IMR-90 (cell line): ENCODE measurements at regions not wholly inside any gene's neighbourhood (a gene's known extent, or its start where the extent isn't known, plus 50 kb on each side); places are given as distances from the start of the nearest gene placed in this dataset.

ENCODE experiments used
- ATAC-seq: fragments of 200-7000 bp; cut with Tn5 transposase; 2 replicates; pipeline ENCODE4 v1.9.1; 2020; ENCODE audit warnings: low read depth, mild to moderate bottlenecking, moderate library complexity
- BruUV-seq: library from RNA; stranded (reverse); fragments of 400-500 nt; replicated peaks from 2 replicates; lab custom pipeline; 2021; lab: Mats Ljungman, UMichigan
- CTCF ChIA-PET: fragments of 300-600 bp; formaldehyde crosslinking; extraction: SDS; loops from one replicate; lab custom pipeline; 2021; ENCODE audit warnings: antibody characterized with exemption; lab: Yijun Ruan, JAX
- POLR2A ChIA-PET: fragments of 300-600 bp; sonication (Branson Sonifier 250); formaldehyde crosslinking; loops from one replicate; lab custom pipeline; 2022; ENCODE audit warnings: antibody characterized with exemption; ENCODE audit not compliant: unreplicated experiment; lab: Charles Lee
- DNase-seq: peaks from one replicate; pipeline ENCODE4 v3.0.0; 2013
- H2AFZ ChIP-seq: replicated peaks from 2 replicates; pipeline ENCODE3; 2013; ENCODE audit warnings: low read length, mild to moderate bottlenecking; ENCODE audit not compliant: poor library complexity
- H2AK5ac ChIP-seq: 2 replicates; pipeline ENCODE4 v1.6.1; 2013; ENCODE audit warnings: low read depth, low read length, inconsistent platforms
- H2AK9ac ChIP-seq: replicated peaks from 2 replicates; pipeline ENCODE3; 2013; ENCODE audit warnings: mild to moderate bottlenecking, low read depth, low read length, moderate library complexity; ENCODE audit not compliant: poor library complexity
- H2BK120ac ChIP-seq: 2 replicates; pipeline ENCODE4 v1.6.1; 2013; ENCODE audit warnings: low read depth, low read length, inconsistent platforms
- H2BK15ac ChIP-seq: 3 replicates; pipeline ENCODE4 v1.6.1; 2013; ENCODE audit warnings: low read depth, low read length, inconsistent platforms
- H2BK20ac ChIP-seq: 2 replicates; pipeline ENCODE4 v1.6.1; 2013; ENCODE audit warnings: low read depth, mild to moderate bottlenecking, inconsistent platforms, low read length, moderate library complexity
- H2BK5ac ChIP-seq: 2 replicates; pipeline ENCODE4 v1.6.1; 2013; ENCODE audit warnings: mild to moderate bottlenecking, low read depth, low read length, inconsistent platforms; ENCODE audit not compliant: poor library complexity, severe bottlenecking
- H3K14ac ChIP-seq: replicated peaks from 2 replicates; pipeline ENCODE4 v1.6.1; 2013; ENCODE audit warnings: low read depth, low read length, inconsistent platforms
- H3K18ac ChIP-seq: 2 replicates; pipeline ENCODE4 v1.6.1; 2013; ENCODE audit warnings: low read depth, low read length, control low read depth
- H3K23ac ChIP-seq: 2 replicates; pipeline ENCODE4 v1.6.1; 2013; ENCODE audit warnings: low read depth, low read length, inconsistent platforms
- H3K27ac ChIP-seq: 2 replicates; pipeline ENCODE4 v1.5.1; 2013; ENCODE audit warnings: mild to moderate bottlenecking, control low read depth, low read length; ENCODE audit not compliant: insufficient read depth
- H3K27me3 ChIP-seq: 2 replicates; pipeline ENCODE4 v1.6.1; 2013; ENCODE audit warnings: low read length; ENCODE audit not compliant: control insufficient read depth, insufficient read depth
- H3K36me3 ChIP-seq: 2 replicates; pipeline ENCODE4 v1.6.1; 2013; ENCODE audit warnings: low read length, mixed read lengths; ENCODE audit not compliant: control insufficient read depth, insufficient read depth
- H3K4ac ChIP-seq: 2 replicates; pipeline ENCODE4 v1.6.1; 2013; ENCODE audit warnings: low read depth, low read length, inconsistent platforms
- H3K4me1 ChIP-seq: 2 replicates; pipeline ENCODE4 v1.6.1; 2013; ENCODE audit warnings: low read length, mixed read lengths; ENCODE audit not compliant: control insufficient read depth, insufficient read depth
- H3K4me2 ChIP-seq: 2 replicates; pipeline ENCODE4 v1.6.1; 2013; ENCODE audit warnings: low read depth, mild to moderate bottlenecking, control low read depth, low read length, moderate library complexity
- H3K4me3 ChIP-seq: 2 replicates; pipeline ENCODE4 v1.5.1; 2013; ENCODE audit warnings: low read depth, mild to moderate bottlenecking, control low read depth, low read length, moderate library complexity; ENCODE audit not compliant: insufficient read depth
- H3K56ac ChIP-seq: 2 replicates; pipeline ENCODE4 v1.6.1; 2013; ENCODE audit warnings: low read length, inconsistent platforms; ENCODE audit not compliant: insufficient read depth; ENCODE audit errors: extremely low read depth
- H3K79me1 ChIP-seq, 2 experiments: 2 replicates each; pipeline ENCODE4 v1.6.1; 2013; ENCODE audit warnings: low read length in 2 of 2, inconsistent platforms in 1 of 2, low read depth in 1 of 2
- H3K9ac ChIP-seq: 2 replicates; pipeline ENCODE4 v1.6.1; 2013; ENCODE audit warnings: low read depth, low read length, control low read depth
- H3K9me1 ChIP-seq: 2 replicates; pipeline ENCODE4 v1.6.1; 2013; ENCODE audit warnings: low read length, inconsistent platforms; ENCODE audit not compliant: insufficient read depth
- H3K9me3 ChIP-seq: 2 replicates; pipeline ENCODE4 v1.6.1; 2013; ENCODE audit warnings: low read length; ENCODE audit not compliant: control insufficient read depth, insufficient read depth
- H4K20me1 ChIP-seq: 2 replicates; pipeline ENCODE4 v1.6.1; 2013; ENCODE audit warnings: low read length, inconsistent platforms; ENCODE audit not compliant: insufficient read depth
- H4K5ac ChIP-seq: 2 replicates; pipeline ENCODE4 v1.6.1; 2013; ENCODE audit warnings: mild to moderate bottlenecking, low read depth, low read length, control low read depth
- H4K8ac ChIP-seq, 2 experiments: 2 replicates each; pipeline ENCODE4 v1.6.1; 2013; ENCODE audit warnings: low read depth in 2 of 2, low read length in 2 of 2, control low read depth in 1 of 2, inconsistent platforms in 1 of 2
- H4K91ac ChIP-seq: 2 replicates; pipeline ENCODE4 v1.6.1; 2013; ENCODE audit warnings: low read depth, low read length, inconsistent platforms; ENCODE audit not compliant: insufficient read depth
- BHLHE40 ChIP-seq: fragments of 150-350 bp; IDR thresholded peaks from 2 replicates; pipeline ENCODE4 v1.6.1; 2016; ENCODE audit warnings: mild to moderate bottlenecking, low read depth, low read length
- CHD1 ChIP-seq: IDR thresholded peaks from 2 replicates; pipeline ENCODE4 v1.6.1; 2012; ENCODE audit warnings: low read depth, low read length, improper control_type of control experiment
- MAZ ChIP-seq: IDR thresholded peaks from 2 replicates; pipeline ENCODE4 v1.6.1; 2012; ENCODE audit warnings: low read depth, mild to moderate bottlenecking, low read length, improper control_type of control experiment, moderate library complexity, borderline replicate concordance
- MXI1 ChIP-seq: IDR thresholded peaks from 2 replicates; pipeline ENCODE4 v1.6.1; 2012; ENCODE audit warnings: low read depth, mild to moderate bottlenecking, low read length, moderate library complexity, borderline replicate concordance
- NFE2L2 ChIP-seq: fragments of 150-350 bp; IDR thresholded peaks from 2 replicates; pipeline ENCODE4 v1.6.1; 2016; ENCODE audit warnings: low read depth, mild to moderate bottlenecking, low read length
- POLR2A ChIP-seq: IDR thresholded peaks from 2 replicates; pipeline ENCODE4 v1.6.1; 2012; ENCODE audit warnings: mild to moderate bottlenecking, low read depth, low read length
- RCOR1 ChIP-seq: IDR thresholded peaks from 2 replicates; pipeline ENCODE4 v1.6.1; 2012; ENCODE audit warnings: mild to moderate bottlenecking, low read length, improper control_type of control experiment; ENCODE audit not compliant: insufficient replicate concordance
- RFX5 ChIP-seq: IDR thresholded peaks from 2 replicates; pipeline ENCODE4 v1.8.0; 2012; ENCODE audit warnings: low read depth, mild to moderate bottlenecking, low read length, moderate library complexity
- SMC3 ChIP-seq: fragments of 150-350 bp; IDR thresholded peaks from 2 replicates; pipeline ENCODE4 v1.6.1; 2016; ENCODE audit warnings: low read depth, mild to moderate bottlenecking, antibody characterized with exemption, low read length, moderate library complexity
- WGBS, 2 experiments: methylation state at CpG; one replicate each; pipeline versions ENCODE4 v1.1.5 to v1.1.7; 2013; ENCODE audit warnings: missing lambda C conversion rate in 2 of 2; ENCODE audit not compliant: insufficient read length in 1 of 2; ENCODE audit errors: extremely low coverage in 2 of 2; 5-methylcytosine and 5-hydroxymethylcytosine counted together
- dilution Hi-C: fragments of 300-500 bp; cut with HindIII; formaldehyde crosslinking; loops from one replicate; pipeline ENCODE4 v1.14.3; 2018; ENCODE audit warnings: low sequenced_read_pairs; ENCODE audit not compliant: unreplicated experiment
- in situ Hi-C: fragments of 300-500 bp; cut with MboI; formaldehyde crosslinking; loops from 3 replicates; pipeline ENCODE4 v1.14.3; 2019; ENCODE audit warnings: low sequenced_read_pairs, inconsistent platforms, mixed read lengths
- intact Hi-C: fragments of 100-400 bp; cut with micrococcal nuclease; formaldehyde crosslinking; loops from 2 replicates; pipeline ENCODE4 v1.10.0; 2022
- TF ChIP-seq, protein P1 (sequence below): conservative IDR thresholded peaks from 2 replicates; pipeline ENCODE4 v1.5.1; 2012; ENCODE audit warnings: mild to moderate bottlenecking, low read depth, low read length, improper control_type of control experiment
- TF ChIP-seq, protein P2 (sequence below): fragments of 150-350 bp; IDR thresholded peaks from 2 replicates; pipeline ENCODE4 v1.6.1; 2017; ENCODE audit warnings: mild to moderate bottlenecking, antibody characterized with exemption, low read length, low read depth

DNA sequence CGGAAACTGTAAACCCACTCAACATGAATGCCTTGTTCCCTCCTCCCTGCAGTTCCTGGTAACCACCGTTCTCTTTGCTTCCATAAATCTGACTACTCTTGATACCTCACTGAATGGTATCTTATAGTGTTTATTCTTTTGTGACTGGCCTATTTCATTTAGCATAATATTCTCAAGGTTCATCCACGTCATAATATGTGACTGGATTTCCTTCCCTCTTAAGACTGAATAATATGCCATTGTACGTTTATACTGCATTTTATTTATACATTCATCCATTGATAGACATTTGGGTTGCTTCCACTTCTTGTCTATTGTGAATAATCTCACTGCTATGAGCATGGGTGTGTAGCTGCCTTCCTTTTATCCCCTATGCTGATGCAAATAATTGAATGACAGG, 253.3 kb upstream of the SMARCA2 start:
- TF ChIP-seq, protein P1, sequence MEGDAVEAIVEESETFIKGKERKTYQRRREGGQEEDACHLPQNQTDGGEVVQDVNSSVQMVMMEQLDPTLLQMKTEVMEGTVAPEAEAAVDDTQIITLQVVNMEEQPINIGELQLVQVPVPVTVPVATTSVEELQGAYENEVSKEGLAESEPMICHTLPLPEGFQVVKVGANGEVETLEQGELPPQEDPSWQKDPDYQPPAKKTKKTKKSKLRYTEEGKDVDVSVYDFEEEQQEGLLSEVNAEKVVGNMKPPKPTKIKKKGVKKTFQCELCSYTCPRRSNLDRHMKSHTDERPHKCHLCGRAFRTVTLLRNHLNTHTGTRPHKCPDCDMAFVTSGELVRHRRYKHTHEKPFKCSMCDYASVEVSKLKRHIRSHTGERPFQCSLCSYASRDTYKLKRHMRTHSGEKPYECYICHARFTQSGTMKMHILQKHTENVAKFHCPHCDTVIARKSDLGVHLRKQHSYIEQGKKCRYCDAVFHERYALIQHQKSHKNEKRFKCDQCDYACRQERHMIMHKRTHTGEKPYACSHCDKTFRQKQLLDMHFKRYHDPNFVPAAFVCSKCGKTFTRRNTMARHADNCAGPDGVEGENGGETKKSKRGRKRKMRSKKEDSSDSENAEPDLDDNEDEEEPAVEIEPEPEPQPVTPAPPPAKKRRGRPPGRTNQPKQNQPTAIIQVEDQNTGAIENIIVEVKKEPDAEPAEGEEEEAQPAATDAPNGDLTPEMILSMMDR, result no peak
- TF ChIP-seq MXI1, result no peak
- TF ChIP-seq MAZ, result no peak
- no peak for TF ChIP-seq NFE2L2
- TF ChIP-seq RCOR1, result no peak
- no peak for TF ChIP-seq RFX5
- TF ChIP-seq, protein P2, sequence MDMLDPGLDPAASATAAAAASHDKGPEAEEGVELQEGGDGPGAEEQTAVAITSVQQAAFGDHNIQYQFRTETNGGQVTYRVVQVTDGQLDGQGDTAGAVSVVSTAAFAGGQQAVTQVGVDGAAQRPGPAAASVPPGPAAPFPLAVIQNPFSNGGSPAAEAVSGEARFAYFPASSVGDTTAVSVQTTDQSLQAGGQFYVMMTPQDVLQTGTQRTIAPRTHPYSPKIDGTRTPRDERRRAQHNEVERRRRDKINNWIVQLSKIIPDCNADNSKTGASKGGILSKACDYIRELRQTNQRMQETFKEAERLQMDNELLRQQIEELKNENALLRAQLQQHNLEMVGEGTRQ, result no peak
- no peak for TF ChIP-seq CHD1
- TF ChIP-seq BHLHE40, result no peak
- TF ChIP-seq SMC3, result no peak
- no peak for TF ChIP-seq POLR2A
- ChIA-PET POLR2A (no interaction called here), CTCF (interaction anchor here (0.6 kb wide), 1 partner anchor 1817 kb away, joined by 4 read pairs; no protein-coding TSS in a partner anchor)
- Histone ChIP-seq H4K20me1 (no peaks in the 10 kb centered on the region), H3K18ac (no peak overlapping the region), H4K91ac (no peak overlapping the region), H3K27ac (no peak overlapping the region), H3K4me2 (no peak overlapping the region), H3K4me3 (no peak overlapping the region), H2BK120ac (no peak overlapping the region), H3K9me3 (peaks cover 9% of the 10 kb centered on the region), H3K27me3 (no peaks in the 10 kb centered on the region), H3K4ac (no peak overlapping the region), H2AFZ (no peak overlapping the region), H2BK20ac (no peak overlapping the region), H4K5ac (no peak overlapping the region), H2BK15ac (no peak overlapping the region), H3K4me1 (no peaks in the 10 kb centered on the region), H2BK5ac (no peak overlapping the region), H3K23ac (no peak overlapping the region), H3K9me1 (no peaks in the 10 kb centered on the region), H2AK9ac (no peak overlapping the region), H3K56ac (no peak overlapping the region), H3K36me3 (no peaks in the 10 kb centered on the region), H3K9ac (no peak overlapping the region), H4K8ac (no peak overlapping the region), H3K79me1 (no peaks in the 10 kb centered on the region), H3K14ac (no peak overlapping the region), H2AK5ac (no peak overlapping the region)
- in situ Hi-C loops, result no loop called here
- BruUV-seq, result no TSS peak
- dilution Hi-C loops, result no loop called here
- DNase-seq (no peak), ATAC-seq (no peak)
- intact Hi-C loops, result no loop called here
- no CpG with 5 or more reads among the region's 4 CpGs for WGBS, 2 experiments
